DLD1 (cell line): ENCODE measurements at regions not wholly inside any gene's neighbourhood (a gene's known extent, or its start where the extent isn't known, plus 50 kb on each side); places are given as distances from the start of the nearest gene placed in this dataset.
"Not testable (repeated sequence)": the region's sequence is repeated elsewhere in the genome, so short reads cannot be mapped to it uniquely, and the experiment has no call there.

Source experiments
- in situ Hi-C: cut with HindIII; loops from 2 replicates; pipeline ENCODE4 v1.10.0; 2017; ENCODE audit warnings: low sequenced_read_pairs

GRCh38 chr18:3328532-3328931 lies 66.6 kb downstream of the MYL12B start:
- in situ Hi-C loops, result no loop called here

GRCh38 chr18:3329471-3329870 lies 67.5 kb downstream of the MYL12B start:
- in situ Hi-C loops, result no loop called here

- in situ Hi-C loops, result no loop called here
These were observed 67.9 kb downstream of the MYL12B start for GRCh38 chr18:3329872-3330271.

GRCh38 chr18:3330622-3331021 lies 68.7 kb downstream of the MYL12B start:
- in situ Hi-C loops, result no loop called here

GRCh38 chr18:3332376-3332775 lies 70.4 kb downstream of the MYL12B start:
- in situ Hi-C loops, result no loop called here

GRCh38 chr18:3333056-3333720 lies 71.3 kb downstream of the MYL12B start:
- in situ Hi-C loops, result no loop called here

GRCh38 chr18:3333721-3334386 lies 71.9 kb downstream of the MYL12B start:
- in situ Hi-C loops, result no loop called here

GRCh38 chr18:3340015-3340681 lies 78.2 kb downstream of the MYL12B start:
- in situ Hi-C loops, result no loop called here

GRCh38 chr18:3340682-3341097 lies 78.8 kb downstream of the MYL12B start:
- in situ Hi-C loops, result no loop called here

GRCh38 chr18:3342628-3343027 lies 80.7 kb downstream of the MYL12B start:
- in situ Hi-C loops, result no loop called here

GRCh38 chr18:3345452-3345851 lies 83.5 kb downstream of the MYL12B start:
- in situ Hi-C loops, result no loop called here

GRCh38 chr18:3345885-3346284 lies 84.0 kb downstream of the MYL12B start:
- in situ Hi-C loops, result no loop called here

- in situ Hi-C loops, result no loop called here
These were observed 84.6 kb downstream of the MYL12B start for GRCh38 chr18:3346487-3346886.

GRCh38 chr18:3347286-3347803 lies 85.4 kb downstream of the MYL12B start:
- in situ Hi-C loops, result no loop called here

GRCh38 chr18:3348176-3348575 lies 86.2 kb downstream of the MYL12B start:
- in situ Hi-C loops, result no loop called here

GRCh38 chr18:3349046-3349841 lies 87.3 kb downstream of the MYL12B start:
- in situ Hi-C loops, result not testable (repeated sequence)

GRCh38 chr18:3350021-3350420 lies 88.1 kb downstream of the MYL12B start:
- in situ Hi-C loops, result no loop called here

- in situ Hi-C loops, result no loop called here
These were observed 88.9 kb downstream of the MYL12B start for GRCh38 chr18:3350566-3351527.

GRCh38 chr18:3354506-3354905 lies 92.6 kb downstream of the MYL12B start:
- in situ Hi-C loops, result no loop called here

GRCh38 chr18:3356614-3357013 lies 93.4 kb upstream of the TGIF1 start:
- in situ Hi-C loops, result loop anchor here (5.0 kb wide), 1 partner anchor 36 kb away; no protein-coding TSS in a partner anchor
